HEK293 (cell line): ENCODE measurements at regions not wholly inside any gene's neighbourhood (a gene's known extent, or its start where the extent isn't known, plus 50 kb on each side); places are given as distances from the start of the nearest gene placed in this dataset.

Experiments used
- GLI4 ChIP-seq: fragments of 450-650 bp; formaldehyde crosslinking; IDR thresholded peaks from 2 replicates; pipeline ENCODE4 v1.5.1; 2016; ENCODE audit warnings: missing biosample characterization, missing genetic modification characterization
- ZNF335 ChIP-seq: fragments of 450-650 bp; formaldehyde crosslinking; conservative IDR thresholded peaks from 2 replicates; pipeline ENCODE4 v1.5.1; 2016; ENCODE audit warnings: missing biosample characterization, missing genetic modification characterization
- ZNF416 ChIP-seq: fragments of 450-650 bp; formaldehyde crosslinking; IDR thresholded peaks from 2 replicates; pipeline ENCODE4 v1.5.1; 2016; ENCODE audit warnings: missing biosample characterization, missing genetic modification characterization
- ZNF658 ChIP-seq: fragments of 450-650 bp; formaldehyde crosslinking; IDR thresholded peaks from 2 replicates; pipeline ENCODE4; 2016; ENCODE audit warnings: missing biosample characterization, missing genetic modification characterization
- ZNF776 ChIP-seq: fragments of 450-650 bp; formaldehyde crosslinking; IDR thresholded peaks from 2 replicates; pipeline ENCODE4 v1.5.0; 2017; ENCODE audit warnings: missing biosample characterization, missing genetic modification characterization, borderline replicate concordance
- TF ChIP-seq, protein P1 (sequence below): fragments of 450-650 bp; IDR thresholded peaks from 2 replicates; pipeline ENCODE4 v1.5.1; 2018; ENCODE audit warnings: missing biosample characterization, missing genetic modification characterization

DNA sequence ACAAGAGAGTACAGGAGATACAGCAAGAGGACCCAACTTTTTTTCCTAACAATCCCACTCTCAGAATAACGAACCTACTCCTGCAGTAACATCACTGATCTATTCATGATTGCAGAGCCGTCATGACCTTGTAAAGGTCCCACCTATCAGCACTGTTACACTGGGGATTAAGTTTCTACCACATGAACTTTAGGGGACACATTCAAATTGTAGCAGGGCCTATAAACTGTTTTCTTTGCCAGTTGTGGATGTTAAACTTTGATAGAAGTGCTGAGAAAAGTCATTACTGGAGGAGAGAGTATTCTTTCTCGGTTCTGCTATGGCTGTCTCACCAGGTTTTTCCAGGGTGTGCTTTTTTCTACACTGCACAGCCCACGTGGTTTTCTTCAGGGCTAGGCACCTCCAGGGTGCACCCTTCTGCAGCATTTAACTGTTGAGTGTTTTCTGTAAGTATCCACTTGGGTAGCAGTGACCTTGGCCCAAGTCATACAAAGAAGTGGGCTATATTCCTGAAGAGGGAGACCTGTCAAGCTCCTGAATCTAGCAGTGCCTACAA is 131.6 kb upstream of the AHR start:
- TF ChIP-seq ZNF335 (tag by site-specific recombination): no peak
- TF ChIP-seq ZNF416 (tag by site-specific recombination): no peak
- TF ChIP-seq ZNF658 (tag by site-specific recombination): no peak
- no peak for TF ChIP-seq ZNF776 (tag by site-specific recombination)
- TF ChIP-seq GLI4: no peak
- TF ChIP-seq, protein P1, sequence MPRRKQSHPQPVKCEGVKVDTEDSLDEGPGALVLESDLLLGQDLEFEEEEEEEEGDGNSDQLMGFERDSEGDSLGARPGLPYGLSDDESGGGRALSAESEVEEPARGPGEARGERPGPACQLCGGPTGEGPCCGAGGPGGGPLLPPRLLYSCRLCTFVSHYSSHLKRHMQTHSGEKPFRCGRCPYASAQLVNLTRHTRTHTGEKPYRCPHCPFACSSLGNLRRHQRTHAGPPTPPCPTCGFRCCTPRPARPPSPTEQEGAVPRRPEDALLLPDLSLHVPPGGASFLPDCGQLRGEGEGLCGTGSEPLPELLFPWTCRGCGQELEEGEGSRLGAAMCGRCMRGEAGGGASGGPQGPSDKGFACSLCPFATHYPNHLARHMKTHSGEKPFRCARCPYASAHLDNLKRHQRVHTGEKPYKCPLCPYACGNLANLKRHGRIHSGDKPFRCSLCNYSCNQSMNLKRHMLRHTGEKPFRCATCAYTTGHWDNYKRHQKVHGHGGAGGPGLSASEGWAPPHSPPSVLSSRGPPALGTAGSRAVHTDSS: no peak
